GM18868 (cell line): ENCODE measurements at regions not wholly inside any gene's neighbourhood (a gene's known extent, or its start where the extent isn't known, plus 50 kb on each side); places are given as distances from the start of the nearest gene placed in this dataset.

ENCODE experiments used
- ATAC-seq: cut with Tn5 transposase; IDR thresholded peaks from one replicate; pipeline ENCODE4 v1.9.1; 2021; ENCODE audit warnings: mild to moderate bottlenecking, moderate library complexity; ENCODE audit not compliant: unreplicated experiment

DNA sequence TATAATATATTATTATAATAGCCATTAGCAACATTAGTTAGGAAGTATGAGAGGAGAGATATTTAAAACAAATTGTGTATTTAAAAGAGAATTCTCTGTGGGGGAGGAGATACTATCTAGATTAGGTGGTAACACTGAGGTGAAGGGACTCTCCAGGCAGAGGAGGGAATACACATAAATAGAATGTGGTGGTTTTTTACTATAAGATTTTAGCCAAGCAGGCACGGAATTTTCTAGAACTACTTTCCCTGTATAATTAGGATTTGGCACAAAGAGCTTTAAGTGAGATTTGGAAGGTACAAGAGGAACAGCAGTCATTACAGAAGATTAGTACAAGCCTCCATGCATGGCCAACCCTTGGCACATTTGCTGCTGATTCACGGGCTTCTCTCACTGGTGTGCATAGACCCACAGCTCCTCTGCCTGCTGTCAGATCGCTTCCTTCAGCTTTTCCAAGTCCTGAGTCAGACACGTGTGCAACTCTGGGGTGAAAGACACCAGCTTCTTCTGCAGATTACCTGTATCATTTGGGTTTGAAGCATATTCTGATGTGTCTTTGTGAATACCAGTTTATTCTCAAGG, 685.5 kb downstream of the KCTD8 start:
- ATAC-seq: peak; percentile 79

DNA sequence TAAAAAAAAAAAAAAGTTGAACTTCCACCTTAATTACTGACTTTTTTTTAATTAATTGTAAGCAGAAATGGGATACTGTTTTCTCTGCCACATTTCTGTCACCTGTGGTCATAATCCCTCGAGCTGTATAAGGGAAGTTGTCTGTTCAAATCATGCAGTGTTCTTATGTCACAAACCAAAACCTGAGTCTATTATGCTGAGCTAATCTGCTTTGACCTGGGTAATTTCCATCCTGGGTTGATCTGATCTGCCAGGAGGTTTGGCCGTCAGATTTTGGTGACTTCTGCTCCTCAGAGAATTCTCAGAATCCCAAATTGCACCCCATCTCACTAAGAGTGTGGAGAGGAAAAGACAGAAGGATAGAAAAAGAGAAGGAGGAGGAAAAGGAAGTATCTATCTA, 683.1 kb downstream of the KCTD8 start:
- peak; percentile 35 for ATAC-seq

DNA sequence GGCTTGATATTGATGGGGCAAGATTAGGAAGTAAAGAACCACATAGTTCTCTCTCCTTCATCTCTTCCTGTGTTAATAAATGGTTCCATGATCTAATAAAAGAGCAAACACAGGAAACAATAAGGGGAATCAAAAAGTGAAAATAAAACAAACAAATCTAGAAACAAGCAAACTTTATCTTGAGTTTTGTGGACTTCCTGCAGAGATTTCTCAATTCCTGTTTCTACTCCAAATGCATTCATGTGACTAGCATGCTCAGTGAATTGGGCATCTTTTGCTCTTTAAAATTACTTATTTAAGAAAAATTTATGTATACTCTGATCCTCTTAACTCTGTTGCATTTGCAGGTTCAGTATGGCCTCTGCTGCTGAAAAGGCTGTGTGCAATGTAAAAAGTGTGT, 682.0 kb downstream of the KCTD8 start:
- peak; percentile 31 for ATAC-seq

DNA sequence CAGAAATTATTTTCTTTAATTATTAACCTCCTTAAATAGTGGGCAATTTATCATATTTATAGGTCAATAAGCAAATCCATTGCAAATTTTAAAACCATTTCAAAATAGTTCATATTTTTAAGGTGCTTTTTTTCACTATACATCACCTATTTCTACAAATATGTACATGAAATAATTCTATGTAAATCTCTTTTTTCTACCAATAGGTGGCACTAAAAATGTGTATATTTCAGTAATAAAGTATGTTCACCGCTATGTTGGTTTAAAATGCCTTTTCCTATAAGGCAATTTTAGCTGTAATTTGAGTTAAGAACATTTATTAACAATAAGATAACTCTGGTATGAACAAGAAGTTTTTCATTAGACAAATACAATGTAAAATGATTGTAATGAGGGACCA, 672.2 kb downstream of the KCTD8 start:
- no peak for ATAC-seq

DNA sequence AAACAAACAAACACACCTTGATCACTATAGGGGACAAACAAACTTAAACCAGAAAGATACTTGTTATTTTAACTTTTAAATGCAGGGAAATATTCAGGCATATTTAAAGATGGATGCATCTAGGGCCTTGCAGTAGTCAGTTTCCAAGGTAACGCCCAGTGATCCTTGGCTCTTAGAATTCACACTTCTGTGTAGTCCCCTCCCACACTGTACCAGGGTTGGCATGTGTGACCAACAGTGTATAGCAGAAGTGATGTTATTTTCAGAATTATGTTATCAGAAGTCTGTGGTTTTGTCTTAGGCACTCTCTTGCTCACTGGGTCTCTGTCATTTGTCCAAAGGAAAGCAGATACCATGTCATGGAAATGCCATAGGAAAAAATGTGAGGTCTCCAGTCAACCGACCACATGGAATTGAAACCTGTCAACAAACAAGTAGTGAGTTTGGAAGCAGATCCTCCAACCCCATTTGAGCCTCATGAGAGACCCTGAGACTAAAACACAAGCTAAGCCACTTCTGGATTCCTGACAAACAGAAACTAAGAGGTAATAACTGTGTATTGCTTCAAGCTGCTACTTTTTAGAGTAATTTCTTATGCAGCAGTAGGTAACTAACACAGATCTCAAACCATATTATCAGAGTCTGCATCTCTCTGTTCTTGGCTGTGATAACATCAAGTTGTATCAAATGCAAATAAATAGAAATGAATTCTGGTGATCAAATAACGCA, 670.3 kb downstream of the KCTD8 start:
- ATAC-seq: peak; percentile 90

DNA sequence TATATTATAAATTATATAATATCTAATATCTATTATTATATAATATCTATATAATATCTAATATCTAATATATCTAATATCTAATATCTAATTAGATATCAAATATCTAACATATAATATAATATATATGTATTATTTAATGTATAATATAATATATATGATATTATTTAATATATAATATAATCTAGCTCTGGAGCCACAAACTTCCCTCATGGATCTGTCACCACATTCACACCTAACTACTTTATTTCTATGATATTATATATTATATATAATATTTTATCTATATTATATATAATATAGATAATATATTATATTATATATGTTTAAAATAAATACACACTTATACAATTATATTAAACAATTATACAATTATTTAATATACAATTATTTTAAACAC, 667.5 kb downstream of the KCTD8 start:
- ATAC-seq: no peak

DNA sequence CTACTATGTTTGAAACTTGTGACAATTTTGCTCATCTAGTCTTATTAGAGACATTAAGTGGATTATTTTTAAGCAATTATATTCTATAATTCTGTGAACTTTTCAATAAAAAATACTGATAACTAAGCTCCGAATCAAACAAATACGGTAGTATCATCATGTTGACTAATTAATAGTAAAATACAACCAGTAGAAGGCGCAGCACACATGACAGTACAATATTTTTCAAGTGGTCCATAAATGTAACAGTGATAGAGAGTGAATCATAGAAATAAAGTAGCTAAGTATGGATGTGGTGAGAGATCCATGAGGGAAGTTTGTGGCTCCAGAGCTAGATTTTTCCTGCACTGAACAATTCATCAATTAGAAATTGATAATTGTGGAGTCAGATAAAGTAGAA, 666.2 kb downstream of the KCTD8 start:
- no peak for ATAC-seq

DNA sequence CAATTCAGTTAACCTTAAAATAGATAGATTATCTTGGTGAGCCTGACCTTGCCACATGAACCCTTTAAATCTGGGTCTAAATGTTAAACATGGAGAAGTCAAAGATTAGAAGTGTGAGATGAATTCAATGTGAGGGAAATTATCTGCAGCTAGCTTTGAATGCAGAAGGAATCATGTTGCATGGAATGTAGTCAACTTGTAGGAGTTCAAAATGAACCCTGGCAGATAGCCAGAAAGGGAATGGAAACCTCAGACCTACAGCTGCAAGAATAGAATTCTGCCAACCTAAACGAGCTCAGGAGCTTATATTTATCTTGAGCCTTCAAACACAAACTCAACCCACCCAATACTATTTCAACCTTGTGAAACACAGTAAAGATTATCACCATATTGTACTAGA, 632.5 kb downstream of the KCTD8 start:
- no peak for ATAC-seq

DNA sequence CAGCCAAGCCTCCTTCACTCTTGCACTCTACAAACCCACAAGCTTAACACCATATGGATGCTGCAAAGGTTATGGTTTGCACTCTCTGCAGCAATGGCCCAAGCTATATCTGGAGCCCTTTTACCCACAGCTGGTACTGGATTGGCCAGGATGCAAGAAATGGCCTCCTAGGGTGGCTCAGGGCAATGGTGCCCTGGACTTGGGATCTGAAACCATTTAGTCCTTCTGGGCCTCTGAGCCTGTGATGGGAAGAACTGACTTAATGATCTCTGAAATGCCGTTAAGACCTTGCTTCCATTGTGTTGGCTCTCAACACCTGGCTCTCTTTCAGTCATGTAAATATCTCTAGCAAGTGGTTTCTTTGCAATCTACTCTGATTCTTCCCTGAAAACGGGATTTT, 626.0 kb downstream of the KCTD8 start:
- ATAC-seq: no peak

DNA sequence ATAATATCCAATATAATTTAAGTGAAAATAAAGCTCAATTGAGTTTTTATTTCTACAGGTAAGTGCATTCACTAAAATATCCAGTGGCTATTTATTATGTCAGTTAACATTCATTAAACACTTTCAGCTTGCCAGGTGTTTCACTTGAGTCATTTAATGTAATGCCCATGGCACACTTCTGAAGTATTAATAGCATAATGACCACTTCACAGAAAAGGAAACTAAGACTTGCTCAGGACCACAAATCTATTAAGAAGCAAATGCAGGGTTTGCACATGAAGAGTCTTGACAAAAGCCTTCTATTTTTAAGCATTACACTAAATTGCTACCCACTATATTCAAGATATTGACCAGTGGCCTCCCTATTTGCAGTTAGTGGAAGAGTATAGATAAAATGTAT, 612.7 kb downstream of the KCTD8 start:
- ATAC-seq: peak; percentile 90

DNA sequence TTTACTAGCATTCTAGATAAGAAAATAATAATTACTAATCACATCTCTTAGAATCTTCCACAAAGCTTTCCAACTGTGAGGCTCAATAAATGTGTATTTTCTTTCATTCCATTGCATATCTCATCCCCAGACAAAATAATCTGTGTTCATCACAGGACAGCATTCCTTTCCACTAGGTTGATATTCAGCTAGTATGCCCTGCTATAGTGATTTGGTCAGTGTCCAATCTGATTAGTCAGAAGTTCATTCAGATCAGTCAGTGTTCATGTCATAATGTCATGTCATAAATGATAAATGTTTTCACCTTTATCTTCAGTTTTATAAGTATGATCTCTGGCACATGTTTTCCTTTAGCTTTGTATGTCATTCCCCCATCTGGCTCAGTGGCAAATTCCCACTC, 611.4 kb downstream of the KCTD8 start:
- ATAC-seq: no peak

DNA sequence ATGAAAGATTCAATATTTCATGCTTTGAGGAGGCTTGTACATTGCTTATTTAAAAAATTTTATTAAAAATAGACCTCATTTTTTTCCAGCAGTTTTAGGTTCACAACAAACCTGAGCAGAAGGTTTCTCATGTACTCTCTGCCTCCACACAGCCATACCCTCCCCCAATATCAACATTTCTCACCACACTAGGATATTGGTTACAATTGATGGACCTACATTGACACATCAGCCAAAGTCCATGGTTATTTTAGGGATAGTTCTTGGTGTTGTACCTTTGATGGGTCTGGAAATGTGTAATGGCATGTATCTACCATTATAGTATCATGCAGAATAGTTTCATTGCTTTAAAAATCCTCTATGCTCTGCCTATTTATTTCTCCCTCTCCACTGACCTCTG, 611.0 kb downstream of the KCTD8 start:
- ATAC-seq: no peak

DNA sequence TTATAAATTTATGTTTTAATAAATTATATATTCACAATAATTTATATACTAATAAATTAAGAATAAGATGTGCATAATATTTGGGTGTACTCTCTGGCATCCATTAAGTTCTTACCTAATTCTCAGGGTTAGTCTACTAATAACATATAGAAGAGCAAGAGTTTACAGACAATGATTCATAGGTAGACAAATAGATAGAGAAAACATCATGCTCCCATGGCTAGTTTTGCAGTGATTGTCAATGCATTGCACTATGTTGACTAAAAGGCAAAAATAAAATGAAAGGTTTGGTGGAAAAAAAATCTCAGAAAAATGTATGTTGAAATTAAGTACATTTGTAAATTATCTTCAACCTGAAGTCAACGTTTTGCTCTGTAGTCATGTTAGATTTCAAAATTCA, 606.0 kb downstream of the KCTD8 start:
- ATAC-seq: no peak

DNA sequence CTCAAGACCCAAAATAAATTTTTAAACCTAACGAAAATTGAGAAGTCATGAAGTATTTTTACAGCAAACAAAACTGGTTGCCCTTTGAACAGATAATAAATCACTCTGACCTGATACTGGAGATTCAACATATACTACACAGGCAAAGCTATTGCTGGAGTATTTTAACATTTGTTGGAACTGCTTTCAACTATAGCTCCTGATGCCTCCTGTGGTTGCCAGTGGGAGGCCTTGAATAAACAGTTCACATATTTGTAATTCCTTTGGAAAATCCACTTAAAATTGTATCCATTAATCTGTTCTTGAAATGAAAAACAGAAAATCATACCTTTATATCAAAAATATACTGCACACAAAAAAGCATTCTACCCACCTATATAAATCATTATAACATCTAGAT, 605.1 kb downstream of the KCTD8 start:
- no peak for ATAC-seq

DNA sequence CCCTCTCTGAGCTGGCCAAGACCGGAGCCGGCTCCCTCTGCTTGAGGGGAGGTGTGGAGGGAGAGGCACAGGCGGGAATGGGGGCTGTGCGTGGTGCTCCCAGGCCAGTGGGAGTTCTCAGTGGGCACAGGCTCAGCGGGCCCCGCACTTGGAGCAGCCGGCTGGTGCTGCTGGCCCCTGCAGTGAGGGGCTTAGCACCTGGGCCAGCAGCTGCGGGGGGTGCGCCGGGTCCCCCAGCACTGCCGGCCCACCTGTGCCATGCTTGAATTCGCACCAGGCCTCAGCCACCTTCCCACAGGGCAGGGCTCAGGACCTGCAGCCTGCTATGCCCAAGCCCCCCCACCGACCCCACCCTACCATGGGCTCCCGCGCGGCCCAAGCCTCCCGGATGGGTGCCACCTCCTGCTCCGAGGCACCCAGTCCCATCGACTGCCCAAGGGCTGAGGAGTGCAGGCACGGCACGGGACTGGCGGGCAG, 602.5 kb downstream of the KCTD8 start:
- ATAC-seq: no peak

DNA sequence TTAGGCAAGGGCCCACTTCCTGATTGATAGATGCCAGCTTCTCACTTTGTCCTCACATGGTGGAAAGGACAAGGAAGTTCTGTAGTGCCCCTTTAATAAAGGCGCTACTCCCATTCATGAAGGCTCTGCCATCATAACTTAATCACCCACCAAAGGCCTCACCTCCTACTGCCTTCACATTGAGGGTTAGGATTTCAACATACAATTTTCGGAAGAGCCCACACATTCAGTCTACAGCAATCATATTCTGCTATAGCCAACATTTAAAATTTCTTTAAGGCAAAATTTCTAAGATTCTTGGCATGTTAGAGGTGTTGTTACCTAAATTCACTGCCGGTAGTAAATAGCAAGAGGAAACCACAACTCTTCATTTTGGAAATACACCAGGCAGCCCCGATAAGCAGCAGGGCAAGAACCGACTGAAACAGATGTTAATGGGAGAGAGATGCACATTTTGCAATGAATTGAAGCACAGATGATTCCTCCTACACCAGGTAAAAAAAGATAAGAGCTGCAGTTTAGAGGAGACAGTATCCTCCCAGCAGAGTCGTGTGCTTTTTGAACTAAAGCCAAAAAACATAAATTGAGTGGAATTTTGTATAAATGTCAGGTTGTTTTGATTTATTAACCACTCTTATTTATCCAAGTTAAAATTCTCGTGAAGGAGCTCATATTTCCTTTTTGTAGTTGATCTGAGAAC, 594.9 kb downstream of the KCTD8 start:
- no peak for ATAC-seq

DNA sequence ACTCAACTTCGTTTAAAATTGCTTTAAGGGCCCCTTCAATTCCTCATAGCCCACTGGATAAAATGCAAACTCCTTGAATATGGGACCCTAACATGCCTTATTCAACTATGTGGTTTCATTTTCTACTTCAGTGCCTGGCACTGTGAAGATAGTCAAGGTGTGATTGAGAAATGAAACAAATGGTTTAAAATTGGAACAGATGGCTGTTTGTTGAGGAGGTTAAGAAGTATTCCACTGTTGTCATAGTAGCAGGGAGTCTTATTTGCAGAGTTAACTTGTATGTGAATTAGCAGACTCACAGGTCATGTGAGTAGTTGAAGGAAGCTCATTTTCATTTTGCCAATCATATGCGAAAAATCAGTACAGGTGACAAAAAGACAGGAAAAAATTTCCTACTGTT, 593.3 kb downstream of the KCTD8 start:
- peak; percentile 84 for ATAC-seq

DNA sequence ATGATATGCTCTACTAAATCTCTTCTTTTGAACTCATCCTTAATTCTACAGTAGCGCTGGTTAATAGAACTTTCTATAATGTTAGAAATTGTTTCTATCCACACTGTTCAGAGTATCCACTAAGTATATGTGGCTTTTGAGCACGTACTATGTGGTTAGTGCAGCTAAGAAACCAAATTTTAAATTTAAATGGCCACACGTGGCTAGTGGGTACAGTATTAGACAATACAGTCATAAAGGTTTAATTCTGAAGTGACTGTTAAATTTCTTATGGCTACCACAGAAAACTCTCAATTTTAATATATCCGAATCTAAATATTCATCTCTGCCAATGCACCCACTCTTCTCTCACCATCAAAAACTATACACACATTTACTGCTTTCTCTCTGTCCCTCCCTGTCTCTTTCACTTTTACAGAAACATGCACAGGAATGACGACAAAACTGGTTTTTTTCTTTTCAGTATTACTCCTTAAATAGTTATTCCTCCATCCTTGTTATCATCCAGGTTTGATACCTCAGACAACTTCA, 583.9 kb downstream of the KCTD8 start:
- peak; percentile 51 for ATAC-seq

DNA sequence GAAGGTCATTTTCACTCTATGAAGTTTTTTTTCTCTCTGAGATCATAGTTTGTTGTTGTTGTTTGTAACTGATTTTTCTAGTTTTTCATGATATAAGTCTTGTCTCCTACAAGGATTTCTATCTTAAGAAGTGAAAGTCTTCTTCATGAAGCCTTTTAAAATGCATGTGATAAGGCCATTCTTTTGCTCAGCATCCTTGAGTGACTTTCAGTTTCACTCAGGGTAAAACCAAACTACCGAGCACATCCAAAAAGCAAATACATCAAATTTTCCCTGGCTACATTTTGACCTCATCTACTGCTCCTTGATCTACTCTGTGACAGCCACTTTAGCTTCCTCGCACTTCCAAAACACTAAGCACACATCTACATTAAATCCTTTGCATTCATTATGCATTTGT, 580.7 kb downstream of the KCTD8 start:
- peak; percentile 47 for ATAC-seq

DNA sequence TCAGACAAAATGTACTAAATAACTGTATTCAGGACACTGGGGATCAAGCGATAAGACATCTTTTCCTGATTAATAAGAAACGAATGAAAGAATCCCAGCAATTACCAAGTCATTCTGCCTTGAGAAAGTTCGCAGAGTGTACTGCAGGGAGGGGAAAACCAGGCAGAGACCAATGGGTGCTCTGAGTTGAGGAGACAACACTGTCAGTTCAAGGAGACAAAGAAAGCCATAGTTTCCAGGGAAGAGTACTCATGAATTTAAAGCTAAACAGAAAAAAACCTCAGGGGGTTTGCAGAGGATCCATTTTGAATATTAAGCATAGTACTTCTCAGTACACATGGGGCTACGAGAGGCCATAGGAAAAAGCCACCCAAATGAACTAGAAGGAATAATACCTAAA, 573.0 kb downstream of the KCTD8 start:
- no peak for ATAC-seq

DNA sequence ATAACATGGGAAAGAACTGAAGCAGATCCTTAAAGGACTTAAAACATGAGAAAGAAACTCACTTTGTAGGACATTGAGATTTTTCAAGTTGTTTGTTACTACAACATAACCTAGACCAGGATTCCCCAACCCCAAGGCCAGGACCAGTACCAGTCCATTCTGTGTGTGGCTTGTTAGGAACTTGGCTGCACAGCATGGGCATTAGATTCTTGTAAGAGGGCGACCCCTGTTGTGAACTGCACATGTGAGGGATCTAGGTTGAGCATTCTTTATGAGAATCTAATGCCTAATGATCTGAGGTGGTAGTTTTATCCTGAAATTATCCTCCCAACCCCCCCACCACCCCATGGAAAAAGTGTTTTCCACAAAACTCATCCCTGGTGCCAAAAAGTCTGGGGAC, 566.1 kb downstream of the KCTD8 start:
- ATAC-seq: no peak

DNA sequence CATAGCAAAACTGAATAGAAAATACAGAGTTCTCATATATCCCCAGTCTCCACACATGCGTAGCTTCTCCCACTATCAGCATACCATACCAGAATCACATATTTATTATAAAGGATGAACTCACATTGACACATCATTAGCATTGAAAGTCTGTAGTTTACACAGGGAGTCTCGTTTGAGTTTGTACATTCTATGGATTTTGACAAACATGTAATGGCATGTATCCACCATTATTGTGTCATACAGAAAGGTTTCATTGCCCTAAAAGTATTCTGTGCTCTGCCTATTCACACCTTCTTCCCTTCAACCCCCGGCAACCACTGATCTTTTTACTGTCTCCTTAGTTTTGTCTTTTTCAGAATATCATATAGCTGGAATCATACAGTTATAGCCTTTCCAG, 562.4 kb downstream of the KCTD8 start:
- no peak for ATAC-seq
